ENCODE measurements at regions not wholly inside any gene's neighbourhood (a gene's known extent, or its start where the extent isn't known, plus 50 kb on each side); places are given as distances from the start of the nearest gene placed in this dataset.
"Not testable (repeated sequence)": the region's sequence is repeated elsewhere in the genome, so short reads cannot be mapped to it uniquely, and the experiment has no call there.

- no peak for DNase-seq (ENCODE audit: low read depth, low spot score)
These were observed 270.3 kb upstream of the LINC00305 start for GRCh38 chr18:64419156-64419555.

- DNase-seq (ENCODE audit: low read depth, low spot score), result peak; percentile 4
These were observed 268.1 kb upstream of the LINC00305 start for GRCh38 chr18:64416990-64417389.

- DNase-seq (ENCODE audit: low read depth, low spot score), result no peak
These were observed 266.3 kb upstream of the LINC00305 start for GRCh38 chr18:64415218-64415617.

- DNase-seq (ENCODE audit: low read depth, low spot score), result no peak
These were observed 261.8 kb upstream of the LINC00305 start for GRCh38 chr18:64410685-64411084.

- peak; percentile 18 for DNase-seq (ENCODE audit: low read depth, low spot score)
These were observed 260.6 kb upstream of the LINC00305 start for GRCh38 chr18:64409511-64409910.

- DNase-seq (ENCODE audit: low read depth, low spot score), result no peak
These were observed 258.7 kb upstream of the LINC00305 start for GRCh38 chr18:64407606-64408005.

GRCh38 chr18:64405161-64405560, 256.3 kb upstream of the LINC00305 start:
- DNase-seq (ENCODE audit: low read depth, low spot score), result no peak

GRCh38 chr18:64403784-64404503, 255.1 kb upstream of the LINC00305 start:
- no peak for DNase-seq (ENCODE audit: low read depth, low spot score)

- DNase-seq (ENCODE audit: low read depth, low spot score), result no peak
These were observed 253.7 kb upstream of the LINC00305 start for GRCh38 chr18:64402636-64403035.

- no peak for DNase-seq (ENCODE audit: low read depth, low spot score)
These were observed 252.6 kb upstream of the LINC00305 start for GRCh38 chr18:64401268-64402060.

- no peak for DNase-seq (ENCODE audit: low read depth, low spot score)
These were observed 250.7 kb upstream of the LINC00305 start for GRCh38 chr18:64399566-64399965.

GRCh38 chr18:64398320-64398719, 249.4 kb upstream of the LINC00305 start:
- DNase-seq (ENCODE audit: low read depth, low spot score), result no peak

- no peak for DNase-seq (ENCODE audit: low read depth, low spot score)
These were observed 243.3 kb upstream of the LINC00305 start for GRCh38 chr18:64392202-64392601.

- no peak for DNase-seq (ENCODE audit: low read depth, low spot score)
These were observed 235.2 kb upstream of the LINC00305 start for GRCh38 chr18:64384101-64384500.

GRCh38 chr18:64380117-64380516, 231.2 kb upstream of the LINC00305 start:
- no peak for DNase-seq (ENCODE audit: low read depth, low spot score)

- no peak for DNase-seq (ENCODE audit: low read depth, low spot score)
These were observed 230.8 kb upstream of the LINC00305 start for GRCh38 chr18:64379662-64380061.

GRCh38 chr18:64377446-64377845, 228.6 kb upstream of the LINC00305 start:
- no peak for DNase-seq (ENCODE audit: low read depth, low spot score)

- no peak for DNase-seq (ENCODE audit: low read depth, low spot score)
These were observed 224.0 kb upstream of the LINC00305 start for GRCh38 chr18:64372850-64373249.

GRCh38 chr18:64369830-64370440, 221.0 kb upstream of the LINC00305 start:
- DNase-seq (ENCODE audit: low read depth, low spot score), result not testable (repeated sequence)

- no peak for DNase-seq (ENCODE audit: low read depth, low spot score)
These were observed 216.2 kb upstream of the LINC00305 start for GRCh38 chr18:64365106-64365505.

GRCh38 chr18:64337673-64338072, 188.8 kb upstream of the LINC00305 start:
- no peak for DNase-seq (ENCODE audit: low read depth, low spot score)

GRCh38 chr18:64337018-64337417, 188.1 kb upstream of the LINC00305 start:
- DNase-seq (ENCODE audit: low read depth, low spot score), result no peak

GRCh38 chr18:64334748-64335147, 185.9 kb upstream of the LINC00305 start:
- no peak for DNase-seq (ENCODE audit: low read depth, low spot score)
